ENCODE measurements at regions not wholly inside any gene's neighbourhood (a gene's known extent, or its start where the extent isn't known, plus 50 kb on each side); places are given as distances from the start of the nearest gene placed in this dataset.
"Not testable (repeated sequence)": the region's sequence is repeated elsewhere in the genome, so short reads cannot be mapped to it uniquely, and the experiment has no call there.

- DNase-seq = not testable (repeated sequence)
Measured at GRCh38 chr16:31581065-31581464, 53.4 kb downstream of the AHSP start.

GRCh38 chr16:31601737-31602384 is 74.2 kb downstream of the AHSP start:
- not testable (repeated sequence) for DNase-seq

- DNase-seq = no peak
Measured at GRCh38 chr16:31618130-31618529, 90.4 kb downstream of the AHSP start.

- no peak for DNase-seq
Measured at GRCh38 chr16:31636433-31636832, 108.7 kb downstream of the AHSP start.

GRCh38 chr16:31641279-31641678 is 113.6 kb downstream of the AHSP start:
- no peak for DNase-seq

- not testable (repeated sequence) for DNase-seq
Measured at GRCh38 chr16:31655674-31656073, 128.0 kb downstream of the AHSP start.

DNA sequence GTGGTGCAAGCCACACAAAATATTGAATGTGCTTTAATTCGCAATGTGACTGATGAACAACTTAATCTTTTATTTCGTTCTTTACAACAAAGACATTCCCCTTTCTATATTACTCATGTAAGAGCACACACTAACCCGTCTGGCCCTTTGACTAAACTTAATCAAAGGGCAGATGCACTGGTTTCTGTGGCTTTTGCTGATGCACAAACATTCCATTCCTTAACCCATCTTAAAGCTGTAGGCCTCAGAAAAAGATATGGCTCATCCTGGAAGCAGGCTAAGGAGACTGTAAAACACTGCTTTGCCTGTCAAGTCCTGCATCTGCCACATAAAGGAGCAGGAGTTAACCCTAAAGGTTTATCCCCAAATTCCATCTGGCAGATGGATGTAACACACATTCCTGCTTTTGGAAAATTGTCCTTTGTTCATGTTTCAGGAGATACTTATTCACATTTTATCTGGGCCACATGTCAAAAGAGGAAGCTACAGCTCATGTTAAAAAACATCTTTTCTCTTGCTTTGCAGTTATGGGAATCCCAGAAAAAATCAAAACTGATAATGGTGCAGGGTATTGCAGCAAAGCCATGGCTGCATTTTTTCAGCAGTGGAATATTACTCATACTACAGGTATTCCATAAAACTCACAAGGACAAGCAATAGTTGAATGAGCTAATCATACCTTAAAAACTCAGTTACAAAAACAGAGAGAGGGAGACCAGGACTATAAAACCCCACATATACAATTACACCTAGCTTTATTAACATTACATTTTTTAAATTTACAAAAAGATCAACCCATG is 137.2 kb downstream of the AHSP start:
- DNase-seq = no peak

- DNase-seq = no peak
Measured at GRCh38 chr16:31674686-31675085, 147.0 kb downstream of the AHSP start.

- DNase-seq = no peak
Measured at GRCh38 chr16:31676731-31677130, 149.0 kb downstream of the AHSP start.

DNA sequence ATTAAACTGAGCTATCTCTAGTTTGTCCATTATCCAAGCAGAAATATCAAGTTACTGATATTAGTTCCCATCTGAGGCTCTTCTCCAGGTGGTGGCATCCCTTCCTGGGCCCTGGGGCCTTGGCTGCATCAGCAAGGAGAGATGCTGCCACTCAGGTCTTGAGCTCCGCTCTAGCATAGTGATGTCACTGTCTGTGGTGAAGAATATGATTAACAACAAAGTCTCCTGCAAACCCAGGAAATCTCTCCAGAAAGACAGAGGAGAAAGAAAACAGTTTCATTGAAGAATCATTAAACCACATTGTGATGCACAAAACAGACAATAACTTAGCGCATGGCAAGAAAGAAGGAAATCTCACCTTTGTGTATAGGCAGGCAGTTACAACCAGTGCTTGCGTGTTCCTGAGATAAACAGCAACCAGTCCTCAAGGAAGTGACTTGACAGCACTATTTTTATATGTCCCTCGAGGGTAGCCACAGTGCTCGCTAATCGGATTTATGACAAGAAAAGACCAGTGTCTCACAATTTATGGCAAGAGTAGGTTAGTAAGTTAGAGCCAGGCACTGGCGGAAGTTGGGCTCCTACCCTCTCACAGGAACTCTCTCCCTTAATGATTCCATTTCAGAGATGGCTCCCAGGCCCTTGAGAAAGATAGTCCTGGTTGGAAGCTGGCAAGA is 151.1 kb downstream of the AHSP start:
- no peak for DNase-seq

- not testable (repeated sequence) for DNase-seq
Measured at GRCh38 chr16:31689331-31689730, 161.6 kb downstream of the AHSP start.

- DNase-seq = not testable (repeated sequence)
Measured at GRCh38 chr16:31692338-31692737, 164.6 kb downstream of the AHSP start.

GRCh38 chr16:31693733-31694132 is 166.0 kb downstream of the AHSP start:
- DNase-seq = no peak

GRCh38 chr16:31694461-31694860 is 166.8 kb downstream of the AHSP start:
- no peak for DNase-seq

GRCh38 chr16:31695667-31696066 is 168.0 kb downstream of the AHSP start:
- no peak for DNase-seq

DNA sequence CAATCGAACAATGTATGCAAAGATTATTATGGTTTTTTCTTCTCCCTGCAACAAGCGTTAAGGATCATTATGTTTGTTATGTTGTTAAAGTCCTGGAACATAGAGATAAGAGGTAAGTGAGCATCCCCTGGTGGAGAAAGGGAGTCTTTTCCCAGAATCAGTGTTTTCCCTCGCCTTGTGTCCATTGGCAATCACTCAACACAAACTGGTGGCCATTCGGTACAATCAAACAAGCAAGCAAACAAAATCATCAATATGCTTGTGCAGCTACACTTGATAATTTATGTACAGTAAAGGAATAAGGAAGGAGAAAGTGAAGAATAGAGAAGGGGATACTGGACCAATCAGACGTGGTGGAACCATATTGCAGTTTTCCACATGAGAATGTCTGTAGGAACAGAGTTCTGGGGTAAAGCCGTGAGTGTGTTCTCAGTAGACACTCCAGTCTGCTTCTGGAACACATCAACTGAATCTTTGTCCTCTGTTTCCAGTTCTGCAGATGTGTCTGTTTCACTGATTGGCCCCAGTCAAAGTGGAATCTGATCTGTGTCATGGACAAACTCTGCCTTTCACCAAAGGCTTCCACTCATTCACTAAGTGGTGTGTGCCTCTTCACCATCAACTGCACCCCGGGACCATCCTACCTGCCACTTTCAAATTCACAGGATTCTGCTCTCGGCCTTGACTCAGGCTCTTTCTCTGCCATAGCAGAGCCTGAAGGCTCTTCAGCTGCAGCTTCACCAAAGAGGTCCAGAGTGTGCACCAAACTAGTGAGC is 169.5 kb downstream of the AHSP start:
- peak in 2 of 3 experiments; percentile 7 to 61 for DNase-seq

GRCh38 chr16:31697744-31698125 is 170.0 kb downstream of the AHSP start:
- no peak for DNase-seq

- DNase-seq = no peak
Measured at GRCh38 chr16:31698901-31699300, 171.2 kb downstream of the AHSP start.

DNA sequence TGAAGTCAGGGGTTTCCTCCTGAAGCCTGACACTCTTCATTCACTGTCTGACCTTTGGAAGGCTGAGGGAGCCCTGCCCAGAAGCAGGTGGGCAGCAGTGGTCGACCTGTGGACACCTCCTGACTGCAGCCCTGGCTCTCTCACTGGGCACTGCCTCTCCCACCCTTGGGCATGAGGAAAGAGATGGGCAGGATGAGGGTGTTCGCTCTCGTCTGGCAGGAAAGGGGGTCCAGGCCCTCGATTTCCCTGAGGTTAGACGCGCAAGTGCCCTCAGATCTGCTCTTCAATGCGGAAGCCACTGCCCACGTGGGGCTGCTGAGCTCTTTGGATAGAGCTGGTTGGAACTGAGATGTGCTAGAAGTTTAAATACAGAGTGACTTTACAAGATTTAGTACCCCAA is 171.9 kb downstream of the AHSP start:
- DNase-seq = no peak

DNA sequence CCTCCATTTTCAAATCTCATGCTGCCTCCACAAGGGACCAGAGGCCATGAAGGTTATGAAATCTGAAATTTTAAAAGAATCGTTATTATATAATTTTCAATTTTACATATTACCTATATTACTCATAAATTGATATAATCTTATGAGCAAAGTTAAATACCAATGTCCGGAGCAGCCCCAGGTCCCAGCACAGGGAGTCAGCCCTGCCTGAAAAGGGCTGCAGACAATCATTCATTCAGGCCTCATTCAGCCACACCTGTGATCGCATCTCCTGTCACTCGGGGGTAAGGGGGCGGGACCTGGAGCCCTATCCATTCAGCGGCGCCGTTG is 172.5 kb downstream of the AHSP start:
- no peak for DNase-seq

DNA sequence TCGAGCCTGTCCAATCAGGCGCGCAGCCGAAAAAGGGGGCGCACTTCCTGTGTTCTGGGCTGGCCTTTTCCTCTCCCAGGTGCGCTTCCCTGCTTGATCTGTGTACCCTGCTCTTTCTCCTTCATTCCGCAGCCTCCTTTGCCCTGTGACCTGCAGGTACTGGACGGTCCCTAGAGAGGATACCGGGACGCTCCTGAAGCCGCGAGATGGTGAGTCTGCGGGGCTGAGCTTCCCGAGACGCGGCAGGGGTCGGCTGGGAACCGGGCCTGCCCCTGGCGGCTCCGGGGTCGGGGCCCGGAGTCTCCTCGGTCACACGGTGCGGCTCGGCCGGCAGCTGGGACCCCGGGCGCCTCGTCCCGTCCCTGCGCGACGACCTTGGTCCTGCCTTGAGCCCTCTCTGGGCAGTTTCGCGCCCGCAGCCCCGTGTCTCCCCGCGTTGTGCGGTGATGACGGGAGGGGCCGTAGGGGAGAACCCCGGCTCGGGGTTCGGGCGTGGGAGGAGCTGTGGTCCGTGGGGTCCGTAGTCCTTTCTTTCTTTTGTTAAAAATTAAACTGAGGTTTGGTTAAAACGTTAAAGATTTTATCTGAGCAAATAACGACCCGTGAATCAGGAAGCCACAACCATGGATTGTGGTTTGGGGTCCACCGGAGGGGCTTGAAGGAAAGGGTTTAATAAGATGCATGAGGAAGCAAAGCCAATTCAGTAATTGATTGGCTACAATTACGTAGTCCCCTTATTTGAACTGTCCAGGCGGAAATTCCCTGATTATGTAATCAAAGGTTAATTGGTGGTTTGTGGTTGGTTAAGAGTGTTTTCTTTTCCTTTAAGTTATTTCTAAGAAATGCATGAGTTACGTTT is 172.8 kb upstream of the ZNF267 start:
- DNase-seq = peak; percentile 76 to 93 (median 85)

GRCh38 chr16:31701734-31702133 is 171.9 kb upstream of the ZNF267 start:
- DNase-seq = no peak

Data from NCI-H1417 (cell line).